HG02885 (cell line): ENCODE measurements at regions not wholly inside any gene's neighbourhood (a gene's known extent, or its start where the extent isn't known, plus 50 kb on each side); places are given as distances from the start of the nearest gene placed in this dataset.

Experiments used
- ATAC-seq: cut with Tn5 transposase; IDR thresholded peaks from one replicate; pipeline ENCODE4 v1.9.1; 2021; ENCODE audit warnings: mild to moderate bottlenecking; ENCODE audit not compliant: unreplicated experiment, poor library complexity

GRCh38 chr12:102609996-102610395, 129.6 kb upstream of the IGF1 start:
- ATAC-seq, result no peak

GRCh38 chr12:102603021-102603420, 122.7 kb upstream of the IGF1 start:
- no peak for ATAC-seq

DNA sequence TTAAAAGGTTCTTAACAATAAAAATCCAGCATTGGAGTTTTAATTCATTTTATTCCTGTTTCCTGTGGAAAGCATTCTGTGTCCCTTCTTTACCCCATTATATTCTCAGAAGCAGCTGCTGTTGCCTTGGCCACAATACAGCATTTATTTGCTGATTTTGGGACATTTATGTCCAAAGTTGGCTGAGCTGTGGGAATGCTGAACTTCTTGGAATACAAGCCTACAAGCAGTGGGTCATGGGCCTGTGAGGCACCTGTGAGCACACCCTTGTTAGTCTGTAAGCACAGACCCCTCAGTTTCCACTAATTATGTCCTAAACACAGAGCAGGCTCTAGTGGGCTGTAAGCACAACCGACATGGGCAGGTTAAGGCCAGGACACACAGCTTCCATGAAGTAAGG, 122.2 kb upstream of the IGF1 start:
- ATAC-seq, result no peak

DNA sequence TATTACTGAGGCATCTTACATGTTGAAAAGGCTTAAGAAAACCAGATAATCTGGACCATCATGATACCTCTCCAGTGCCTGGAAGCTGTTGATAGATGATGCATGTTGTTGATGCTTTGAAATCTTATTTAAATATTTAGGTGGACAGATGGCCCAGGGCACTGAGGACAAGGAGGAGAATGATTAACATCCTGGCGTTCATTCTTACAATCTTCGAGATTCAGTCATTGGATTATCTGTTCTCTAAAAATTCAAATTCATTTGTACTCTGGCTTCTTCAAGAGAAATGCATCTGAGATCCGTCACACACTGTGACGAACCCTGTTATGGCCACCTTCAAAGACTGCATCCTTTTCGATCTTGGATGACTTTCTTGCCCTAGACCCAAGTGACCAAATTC, 121.3 kb upstream of the IGF1 start:
- no peak for ATAC-seq

DNA sequence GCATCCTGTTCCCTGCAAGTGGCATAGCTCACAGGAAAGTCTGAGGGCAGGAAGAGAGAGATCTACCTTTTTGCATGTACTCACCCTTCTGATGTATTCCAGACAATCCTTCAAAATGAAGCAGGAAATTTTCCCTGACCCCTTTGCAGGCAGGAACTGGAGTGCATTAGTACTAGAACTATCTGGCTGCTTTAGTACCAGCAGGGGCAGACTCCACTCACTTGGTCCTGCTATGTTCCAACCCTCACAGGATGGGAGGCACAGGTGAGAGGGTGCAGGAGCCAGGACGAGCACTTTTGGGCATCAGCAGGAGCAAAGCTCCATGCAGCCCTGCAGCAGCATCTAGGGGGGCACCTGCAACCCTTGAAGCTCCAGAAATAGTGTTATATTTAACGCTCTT, 116.3 kb upstream of the IGF1 start:
- no peak for ATAC-seq

DNA sequence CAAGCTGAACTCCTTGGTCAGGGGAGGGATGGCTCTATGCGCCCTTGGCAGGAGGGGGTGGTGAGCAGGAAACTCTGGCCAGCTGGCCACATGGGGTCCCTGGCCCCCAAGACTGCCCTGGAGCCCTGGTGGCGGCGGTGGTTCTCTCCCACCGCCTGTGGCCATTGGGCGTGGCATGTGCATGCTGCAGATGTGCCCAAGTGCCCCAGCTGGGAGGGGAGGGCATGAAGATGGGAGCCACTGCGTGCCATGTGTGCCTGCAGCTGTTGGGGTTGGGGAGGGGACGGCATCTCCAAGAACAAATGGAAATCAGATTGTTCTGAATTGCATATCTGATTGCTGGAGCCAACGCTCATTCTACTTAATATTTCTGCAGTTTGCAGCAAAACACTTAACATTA, 115.7 kb upstream of the IGF1 start:
- ATAC-seq, result no peak

GRCh38 chr12:102595315-102595714, 115.0 kb upstream of the IGF1 start:
- ATAC-seq, result no peak

DNA sequence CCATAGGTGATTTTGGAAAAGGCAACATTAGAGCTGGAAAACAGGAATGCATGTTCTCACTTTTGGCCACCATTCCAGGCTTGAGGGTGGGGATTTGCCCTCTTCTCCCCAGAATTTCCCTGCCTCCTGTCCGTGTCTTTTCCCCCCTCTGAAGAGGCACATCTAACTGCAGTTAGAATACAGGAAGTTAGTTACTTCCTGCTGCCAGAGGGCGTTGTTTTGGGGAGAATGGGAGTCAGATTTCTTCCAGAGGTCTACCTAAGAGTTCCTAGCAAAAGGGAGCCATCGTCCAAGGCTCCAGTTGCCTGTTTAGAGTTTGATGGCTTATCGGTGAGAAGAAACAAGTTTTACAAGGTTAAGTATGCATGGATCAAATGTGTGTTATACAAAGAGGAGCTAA, 112.8 kb upstream of the IGF1 start:
- no peak for ATAC-seq

GRCh38 chr12:102592134-102592533, 111.8 kb upstream of the IGF1 start:
- ATAC-seq, result no peak

DNA sequence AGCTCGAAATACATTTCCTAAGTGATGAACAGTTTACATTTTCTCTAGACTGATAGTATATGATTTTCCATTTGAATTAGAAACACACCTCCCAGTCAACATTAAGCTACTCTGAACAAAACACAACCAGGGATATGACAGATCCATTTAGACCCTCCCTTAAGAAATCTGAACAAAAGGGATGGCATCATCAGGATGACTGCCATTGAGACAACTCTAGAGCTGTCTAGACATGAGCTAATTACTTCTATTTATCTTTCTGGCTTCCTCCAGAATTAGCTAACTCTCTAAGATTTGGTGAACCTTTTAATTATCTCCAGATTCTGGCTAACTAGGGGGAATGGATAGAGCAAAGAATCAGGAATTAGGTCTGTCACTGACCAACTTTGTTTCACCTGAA, 92.9 kb upstream of the IGF1 start:
- no peak for ATAC-seq

DNA sequence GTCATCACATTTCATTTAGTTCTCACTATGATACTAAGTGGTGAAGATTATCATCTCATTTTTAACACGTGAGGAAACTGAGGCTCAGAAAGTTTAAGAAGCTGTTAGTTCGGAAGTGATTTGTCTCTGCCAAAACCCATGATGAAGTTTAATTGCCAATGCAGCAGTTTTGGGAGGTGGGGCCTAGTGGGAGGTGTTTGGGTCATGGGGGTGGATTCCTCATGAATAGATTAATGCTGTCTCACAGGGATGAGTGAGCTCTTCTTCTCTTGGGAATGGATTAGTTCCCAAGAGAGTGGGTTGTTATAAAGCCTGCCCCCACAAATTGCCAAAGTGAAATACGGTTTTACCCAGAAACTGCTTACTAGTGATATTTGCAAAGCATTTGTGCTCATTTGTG, 91.5 kb upstream of the IGF1 start:
- no peak for ATAC-seq

GRCh38 chr12:102570256-102570655, 89.9 kb upstream of the IGF1 start:
- ATAC-seq, result no peak

- ATAC-seq, result no peak
Observed at GRCh38 chr12:102569803-102570202, 89.4 kb upstream of the IGF1 start.

GRCh38 chr12:102568276-102568675, 87.9 kb upstream of the IGF1 start:
- no peak for ATAC-seq

DNA sequence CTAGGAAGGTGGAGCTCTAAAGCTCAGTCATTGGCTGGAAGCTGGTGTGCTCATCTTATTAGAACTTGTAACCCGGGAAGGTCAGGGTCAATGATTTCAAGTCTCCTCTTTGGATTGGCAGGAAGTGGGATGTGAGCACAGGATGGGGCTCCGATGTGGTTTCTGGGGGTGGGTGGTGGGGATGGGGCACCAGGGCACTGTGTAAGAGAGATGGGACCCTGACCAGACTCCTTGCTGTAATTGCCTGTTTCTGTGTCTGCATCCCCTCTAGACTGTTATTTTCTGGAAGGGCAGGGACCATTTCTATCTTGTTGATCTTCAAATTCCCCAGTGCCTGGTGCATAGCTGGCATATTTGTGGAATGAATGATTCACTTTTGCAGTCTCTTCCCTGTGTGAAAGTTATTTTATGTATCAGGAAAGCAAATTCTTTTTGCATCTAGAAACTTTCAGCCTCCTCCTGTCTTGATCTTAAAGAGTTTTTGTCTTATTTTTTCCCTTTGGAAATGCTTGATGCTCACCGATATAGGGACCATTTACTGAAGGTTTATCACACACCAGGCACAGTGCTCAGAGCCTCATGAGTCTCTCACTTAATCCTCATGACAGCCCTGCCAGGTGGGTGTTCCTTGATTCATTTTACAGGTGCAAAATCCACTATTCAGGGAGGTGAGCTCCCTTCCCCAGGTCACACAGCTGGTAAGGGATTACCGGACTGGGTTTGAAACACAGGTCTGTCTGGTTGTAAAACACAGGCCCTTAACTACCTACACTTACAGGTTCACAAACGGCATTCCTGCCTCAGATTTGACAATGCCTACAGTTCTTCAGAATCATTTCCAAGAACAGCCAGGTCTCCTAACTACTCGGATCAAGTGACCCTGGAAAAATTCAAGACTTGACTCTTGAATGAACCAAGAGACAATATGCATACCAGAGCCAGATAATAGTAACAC, 86.9 kb upstream of the IGF1 start:
- no peak for ATAC-seq

DNA sequence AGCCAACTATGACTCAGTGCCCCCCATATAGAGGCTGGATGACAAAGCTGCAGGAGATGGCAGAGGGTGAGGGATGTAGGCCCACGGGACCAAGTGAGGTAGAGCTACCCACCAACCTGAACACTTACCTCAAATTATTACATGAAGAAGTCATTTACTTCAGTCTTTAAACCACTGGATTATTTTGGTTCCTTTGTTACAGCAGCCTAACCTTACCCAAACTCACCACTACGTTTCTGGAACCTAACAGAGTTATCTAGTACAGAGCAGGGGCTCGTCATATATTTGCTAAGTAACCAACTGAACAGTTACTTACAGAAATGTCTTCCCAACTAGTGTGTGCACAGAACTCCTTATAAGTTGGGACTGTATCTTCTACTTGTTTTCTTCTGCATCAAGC, 85.2 kb upstream of the IGF1 start:
- ATAC-seq, result no peak

GRCh38 chr12:102564026-102564425, 83.7 kb upstream of the IGF1 start:
- ATAC-seq, result no peak

DNA sequence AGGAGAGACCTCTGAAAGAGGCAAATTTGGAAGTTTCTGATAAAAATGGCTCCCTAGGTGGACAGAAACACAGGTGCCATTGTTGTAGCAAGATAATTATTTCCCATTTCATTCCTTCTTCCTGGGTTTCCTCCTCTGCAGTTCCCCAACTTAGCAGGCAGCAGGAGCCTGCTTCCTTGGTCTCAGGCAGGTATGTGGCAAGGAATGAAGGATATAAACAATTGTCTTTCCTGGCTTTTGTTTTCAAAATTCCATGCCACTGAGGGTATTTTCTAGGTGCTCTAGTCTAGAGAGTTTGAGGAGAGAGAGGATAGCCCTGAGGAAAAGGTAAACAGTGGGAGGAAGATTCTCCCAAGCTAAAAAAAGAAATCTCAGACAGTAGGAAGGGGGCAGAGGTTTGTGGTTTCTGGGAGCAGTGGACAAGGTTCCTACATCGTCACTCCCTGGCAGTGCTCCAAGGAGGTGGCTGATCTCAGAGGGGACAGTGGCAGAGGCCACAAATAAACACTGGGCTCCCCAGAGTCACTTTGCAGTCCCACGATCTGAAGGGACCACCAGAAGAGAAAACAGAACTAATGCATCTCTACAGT, 82.6 kb upstream of the IGF1 start:
- no peak for ATAC-seq

DNA sequence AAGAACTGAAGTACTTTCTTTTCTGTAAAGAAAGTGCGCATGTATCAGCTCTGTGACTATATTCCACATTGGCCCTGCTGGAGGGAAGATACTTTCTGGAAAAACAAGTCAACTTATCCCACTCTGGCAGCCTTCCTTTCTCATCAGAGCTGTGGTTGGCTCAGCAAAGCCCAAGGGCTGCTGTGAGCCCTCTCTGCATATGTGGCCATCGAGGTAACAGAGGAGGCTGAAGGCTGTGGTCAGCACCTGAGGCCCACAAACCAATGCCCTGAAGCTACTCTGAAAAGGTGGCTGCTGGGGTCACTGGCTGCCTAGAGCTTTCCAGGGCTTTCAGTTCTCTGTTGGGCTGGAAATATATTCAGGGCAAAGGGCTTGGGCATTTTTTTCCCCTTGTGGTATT, 70.8 kb upstream of the IGF1 start:
- ATAC-seq, result no peak

DNA sequence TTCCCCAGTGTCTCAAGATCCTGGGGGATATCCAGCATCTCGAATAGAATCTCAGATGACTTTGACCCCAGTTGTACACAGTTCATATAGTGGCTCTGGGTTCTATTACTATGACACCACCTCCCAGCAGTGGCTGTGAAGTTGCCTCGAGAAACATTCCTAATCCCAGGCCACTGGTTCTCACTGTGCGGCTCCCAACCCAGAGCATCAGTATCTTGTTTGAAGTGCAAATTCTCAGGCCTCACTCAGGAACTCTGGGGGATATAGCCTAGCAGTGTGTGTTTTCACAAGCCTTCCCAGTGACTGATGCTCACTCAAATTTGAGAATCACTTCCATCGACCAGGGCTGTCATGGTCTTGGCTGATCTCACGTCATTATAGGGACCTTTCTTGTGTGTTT, 69.3 kb upstream of the IGF1 start:
- no peak for ATAC-seq

DNA sequence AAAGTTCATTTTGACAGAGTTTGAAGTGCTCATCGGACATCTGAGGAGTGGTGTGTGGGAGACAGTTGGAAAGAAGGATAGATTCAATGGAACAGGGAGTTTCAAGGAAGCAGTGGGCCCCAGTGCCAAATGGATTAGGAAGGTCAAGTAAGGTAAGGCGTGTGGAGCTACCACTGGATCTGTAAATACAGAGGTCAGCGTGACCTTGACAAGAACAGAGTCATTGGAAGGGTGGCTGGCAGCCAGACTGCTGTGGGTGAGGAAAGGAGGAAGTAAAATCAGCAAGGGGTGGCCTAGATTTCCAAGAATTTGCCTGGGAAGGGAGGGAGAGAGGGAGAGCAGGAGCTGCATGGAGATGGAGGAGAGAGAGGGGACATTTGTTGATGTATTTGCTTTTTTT, 68.2 kb upstream of the IGF1 start:
- ATAC-seq, result no peak
